K562 (cell line): ENCODE measurements at regions not wholly inside any gene's neighbourhood (a gene's known extent, or its start where the extent isn't known, plus 50 kb on each side); places are given as distances from the start of the nearest gene placed in this dataset.

ENCODE experiments used
- ATAC-seq: fragments of 200-7000 bp; cut with Tn5 transposase; 3 replicates; pipeline ENCODE4 v1.9.1; 2020; ENCODE audit warnings: moderate library complexity
- BruUV-seq: library from RNA; stranded (reverse); fragments of 400-500 nt; replicated peaks from 2 replicates; lab custom pipeline; 2021; lab: Mats Ljungman, UMichigan
- CTCF ChIA-PET: fragments of 300-600 bp; formaldehyde crosslinking; extraction: SDS; loops from one replicate; lab custom pipeline; 2021; ENCODE audit warnings: low intra/inter-chr PET ratio; lab: Yijun Ruan, JAX
- POLR2A ChIA-PET: fragments of 300-600, 350-650 bp; sonication (Branson Sonifier 250); formaldehyde crosslinking; extraction: SDS; loops from one replicate; lab custom pipeline; 2021; ENCODE audit warnings: antibody characterized with exemption, inconsistent platforms; lab: Yijun Ruan, JAX
- DNase-seq, 4 experiments: peaks; one replicate each; pipeline versions ENCODE4 v3.0.0 to v3.0.0-alpha.2; 2011 to 2018; ENCODE audit warnings: low spot score in 3 of 4, mixed read lengths in 3 of 4; ENCODE audit errors: extremely low read depth in 1 of 4
- FAIRE-seq: peaks from 2 replicates; lab custom pipeline; 2011; peaks lifted over from hg19 to GRCh38; lab: Jason Lieb, UNC
- H2AFZ ChIP-seq: 2 replicates; pipeline ENCODE4 v1.6.0; 2011; ENCODE audit warnings: low read depth, low read length, control low read depth, inconsistent platforms
- H3K27ac ChIP-seq: fragments of 200-600 bp; 3 replicates; pipeline ENCODE4 v1.8.0; 2011; ENCODE audit warnings: low read depth, mild to moderate bottlenecking, control low read depth, inconsistent platforms, low read length, moderate library complexity, mixed read lengths; ENCODE audit errors: extremely low read depth
- H3K27me3 ChIP-seq, 2 experiments: fragments of 300-600 bp in 1 of 2; 2 replicates in 1 of 2; 3 replicates in 1 of 2; pipeline versions ENCODE4 v1.6.0 to v1.8.0; 2011; ENCODE audit warnings: inconsistent platforms in 2 of 2, low read length in 2 of 2, mild to moderate bottlenecking in 1 of 2, mixed read lengths in 1 of 2, moderate library complexity in 1 of 2; ENCODE audit not compliant: control insufficient read depth in 2 of 2, insufficient read depth in 2 of 2
- H3K36me3 ChIP-seq: fragments of 300-600 bp; 3 replicates; pipeline ENCODE4 v1.8.0; 2011; ENCODE audit warnings: mild to moderate bottlenecking, low read length, inconsistent platforms; ENCODE audit not compliant: control insufficient read depth, insufficient read depth
- H3K4me1 ChIP-seq, 2 experiments: fragments of 200-600 bp in 1 of 2; replicated peaks in 1 of 2; 2 replicates in 1 of 2; 3 replicates in 1 of 2; pipeline versions ENCODE4 v1.5.1 to v1.8.0; 2011; ENCODE audit warnings: inconsistent platforms in 2 of 2, low read length in 2 of 2, mild to moderate bottlenecking in 1 of 2, mixed read lengths in 1 of 2, moderate library complexity in 1 of 2; ENCODE audit not compliant: control insufficient read depth in 2 of 2, insufficient read depth in 2 of 2
- H3K4me2 ChIP-seq: 2 replicates; pipeline ENCODE4 v1.6.1; 2011; ENCODE audit warnings: low read length, control low read depth, inconsistent platforms, mixed read lengths; ENCODE audit not compliant: insufficient read depth
- H3K4me3 ChIP-seq: fragments of 200-600 bp; sonication (generic), shearing (Covaris generic); 2 replicates; pipeline ENCODE4 v1.5.1; 2016; ENCODE audit warnings: control low read depth, inconsistent platforms
- H3K79me2 ChIP-seq: fragments of 200-600 bp; 3 replicates; pipeline ENCODE4 v1.8.0; 2011; ENCODE audit warnings: low read length, inconsistent platforms; ENCODE audit not compliant: control insufficient read depth, insufficient read depth
- H3K9ac ChIP-seq, 2 experiments: 2 replicates each; pipeline versions ENCODE4 v1.6.0 to v1.6.1; 2011; ENCODE audit warnings: low read depth in 2 of 2, low read length in 2 of 2, control low read depth in 1 of 2, inconsistent platforms in 1 of 2, mild to moderate bottlenecking in 1 of 2, mixed read lengths in 1 of 2; ENCODE audit not compliant: insufficient read depth in 1 of 2
- H3K9me1 ChIP-seq: one replicate; pipeline ENCODE4 v1.6.0; 2011; ENCODE audit warnings: inconsistent platforms, mild to moderate bottlenecking, low read length, moderate library complexity; ENCODE audit not compliant: control insufficient read depth, insufficient read depth
- H3K9me3 ChIP-seq: replicated peaks from 2 replicates; pipeline ENCODE4 v1.5.1; 2011; ENCODE audit warnings: low read depth, low read length, inconsistent platforms; ENCODE audit not compliant: control insufficient read depth, insufficient read depth
- H4K20me1 ChIP-seq: replicated peaks from 2 replicates; pipeline ENCODE4 v1.6.1; 2011; ENCODE audit warnings: low read length, inconsistent platforms, mixed read lengths; ENCODE audit not compliant: control insufficient read depth, insufficient read depth
- E2F3 ChIP-seq: fragments of 250-450 bp; sonication (Bioruptor Pico); IDR thresholded peaks from 2 replicates; pipeline ENCODE4 v1.4.0; 2020; ENCODE audit warnings: mild to moderate bottlenecking
- FOXA3 ChIP-seq, 2 experiments: fragments of 450-650 bp in 1 of 2; sonication (generic) in 1 of 2; formaldehyde crosslinking; IDR thresholded peaks in 1 of 2; conservative IDR thresholded peaks in 1 of 2; 2 replicates each; pipeline versions ENCODE4 v1.4.0 to v1.8.0; 2020 to 2022; ENCODE audit warnings: mild to moderate bottlenecking in 2 of 2, missing genetic modification reagents in 1 of 2
- JUN ChIP-seq, 2 experiments: sonication (generic) in 1 of 2; formaldehyde crosslinking in 1 of 2; IDR thresholded peaks; 2 replicates each; pipeline versions ENCODE4 v1.6.1 to v1.8.0; 2012 to 2022; ENCODE audit warnings: borderline replicate concordance in 2 of 2, mild to moderate bottlenecking in 2 of 2, improper control_type of control experiment in 1 of 2, low read depth in 1 of 2, low read length in 1 of 2, missing genetic modification reagents in 1 of 2
- KDM5B ChIP-seq: fragments of 200-600 bp; sonication (generic); IDR thresholded peaks from 2 replicates; pipeline ENCODE4 v1.6.1; 2012; ENCODE audit warnings: low read depth, mild to moderate bottlenecking, moderate library complexity, low read length, control low read depth, inconsistent platforms; ENCODE audit not compliant: insufficient replicate concordance
- ZBTB9 ChIP-seq: fragments of 450-650 bp; formaldehyde crosslinking; IDR thresholded peaks from 2 replicates; pipeline ENCODE4 v1.4.0; 2020; ENCODE audit warnings: mild to moderate bottlenecking, moderate library complexity
- ZNF24 ChIP-seq: fragments of 450-650 bp; IDR thresholded peaks from 2 replicates; pipeline ENCODE4 v1.6.1; 2016
- ZNF79 ChIP-seq: fragments of 250-450 bp; sonication (Bioruptor Pico); IDR thresholded peaks from 2 replicates; pipeline ENCODE4 v1.4.0; 2020; ENCODE audit warnings: low read depth, mild to moderate bottlenecking, moderate library complexity
- WGBS: fragments of 100-300 bp; shearing (Covaris generic); methylation state at CpG from one replicate; pipeline ENCODE4 v1.1.6; 2016; ENCODE audit warnings: low coverage, mixed read lengths; ENCODE audit not compliant: insufficient coverage; ENCODE audit errors: missing lambda C conversion rate; 5-methylcytosine and 5-hydroxymethylcytosine counted together
- in situ Hi-C: fragments of 300-500 bp; cut with MboI; formaldehyde crosslinking; loops from 4 replicates; pipeline ENCODE4 v1.15.0; 2018; ENCODE audit warnings: inconsistent platforms, mixed read lengths
- intact Hi-C: fragments of 100-400 bp; cut with micrococcal nuclease; formaldehyde crosslinking; loops from 2 replicates; pipeline ENCODE4 v1.14.2; 2022

- H3K27me3 ChIP-seq, result peaks cover 0 to 20% of the 10 kb centered on the region in 2 experiments; a peak in 1 of 5 replicates
These were observed 97.4 kb upstream of the NEDD9 start for GRCh38 chr6:11329726-11330412.

More at GRCh38 chr6:11329726-11330412, 97.4 kb upstream of the NEDD9 start:
- Histone ChIP-seq H3K4me2 (no peak overlapping the region), H4K20me1 (no peaks in the 10 kb centered on the region), H3K9ac (no peak overlapping the region), H3K9me1 (no peaks in the 10 kb centered on the region), H2AFZ (no peak overlapping the region), H3K4me3 (no peak overlapping the region), H3K9me3 (no peaks in the 10 kb centered on the region), H3K79me2 (no peaks in the 10 kb centered on the region), H3K36me3 (no peaks in the 10 kb centered on the region), H3K27ac (no peak overlapping the region), H3K4me1 (no peaks in the 10 kb centered on the region)
- WGBS, result under 1% methylated on average over 10 of the region's 10 CpGs
- ChIA-PET CTCF (no interaction called here), POLR2A (interaction anchor here (0.6 to 0.7 kb wide), 3 partner anchors 13 to 289 kb away, joined by 3 read pairs; no protein-coding TSS in a partner anchor)
- no peak for FAIRE-seq
- ATAC-seq, result no peak
- intact Hi-C loops, result no loop called here
- TF ChIP-seq ZNF24 (no peak), FOXA3 (CRISPR knock-in tag; conservative IDR thresholded peaks at IDR 0.05 in 1 of 2, IDR thresholded peaks at IDR 0.05 in 1 of 2) (no peak), E2F3 (CRISPR knock-in tag) (0 out of 2 replicates have a peak, but pooled peaks have one; percentile 44), ZNF79 (peak; percentile 98), KDM5B (no peak), ZBTB9 (CRISPR knock-in tag) (peak; percentile 98), JUN (IDR thresholded peaks at IDR 0.05; ENCODE audit: borderline replicate concordance, low read depth, low read length) (no peak), JUN (CRISPR knock-in tag; IDR thresholded peaks at IDR 0.05; ENCODE audit: borderline replicate concordance) (no peak)
- in situ Hi-C loops, result no loop called here
- no peak for DNase-seq
- no TSS peak for BruUV-seq
